ENCODE measurements at regions not wholly inside any gene's neighbourhood (a gene's known extent, or its start where the extent isn't known, plus 50 kb on each side); places are given as distances from the start of the nearest gene placed in this dataset.

DNA sequence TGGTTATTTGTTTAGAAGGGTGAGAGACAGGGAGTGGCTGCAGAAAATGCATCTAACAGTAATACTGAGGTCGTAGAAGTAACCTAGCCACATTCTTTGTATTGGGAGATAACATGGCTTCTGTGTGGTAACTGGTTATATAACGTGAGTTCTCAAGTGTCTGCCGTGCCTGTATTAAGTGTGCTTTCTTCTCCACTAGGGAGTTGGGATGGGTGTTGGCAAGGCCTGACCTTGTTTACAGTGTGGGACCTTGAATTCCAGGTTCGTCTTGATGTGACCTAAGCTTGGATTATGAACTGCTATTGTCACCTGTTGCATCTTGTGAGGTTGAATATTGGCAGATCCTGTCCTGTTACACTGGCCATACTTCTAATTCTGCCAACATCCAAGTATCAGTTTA lies 145.3 kb upstream of the NAMPT start:
- H3K4me2 ChIP-seq (replicated peaks; ENCODE audit: extremely low read depth, low read length, poor library complexity, severe bottlenecking) = no peak overlapping the region
- TF ChIP-seq, protein P1, sequence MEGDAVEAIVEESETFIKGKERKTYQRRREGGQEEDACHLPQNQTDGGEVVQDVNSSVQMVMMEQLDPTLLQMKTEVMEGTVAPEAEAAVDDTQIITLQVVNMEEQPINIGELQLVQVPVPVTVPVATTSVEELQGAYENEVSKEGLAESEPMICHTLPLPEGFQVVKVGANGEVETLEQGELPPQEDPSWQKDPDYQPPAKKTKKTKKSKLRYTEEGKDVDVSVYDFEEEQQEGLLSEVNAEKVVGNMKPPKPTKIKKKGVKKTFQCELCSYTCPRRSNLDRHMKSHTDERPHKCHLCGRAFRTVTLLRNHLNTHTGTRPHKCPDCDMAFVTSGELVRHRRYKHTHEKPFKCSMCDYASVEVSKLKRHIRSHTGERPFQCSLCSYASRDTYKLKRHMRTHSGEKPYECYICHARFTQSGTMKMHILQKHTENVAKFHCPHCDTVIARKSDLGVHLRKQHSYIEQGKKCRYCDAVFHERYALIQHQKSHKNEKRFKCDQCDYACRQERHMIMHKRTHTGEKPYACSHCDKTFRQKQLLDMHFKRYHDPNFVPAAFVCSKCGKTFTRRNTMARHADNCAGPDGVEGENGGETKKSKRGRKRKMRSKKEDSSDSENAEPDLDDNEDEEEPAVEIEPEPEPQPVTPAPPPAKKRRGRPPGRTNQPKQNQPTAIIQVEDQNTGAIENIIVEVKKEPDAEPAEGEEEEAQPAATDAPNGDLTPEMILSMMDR (IDR thresholded peaks at IDR 0.05) = no peak
- Mint-ChIP-seq H3K4me1 (peaks cover 12% of the 10 kb centered on the region), H3K36me3 (no peaks in the 10 kb centered on the region), H3K27ac (peak overlapping the region in 1 of 7 donors; percentile 7), H3K9me3 (peaks cover 0 to 2% (median 0%) of the 10 kb centered on the region in 7 donors), H3K27me3 (ENCODE audit: low read depth in 3 of 3) (peaks cover 0 to 2% (median 2%) of the 10 kb centered on the region in 3 donors), H3K4me3 (no peak overlapping the region)
- no peak overlapping the region for H2AFZ ChIP-seq (ENCODE audit: insufficient read depth, low read depth, low read length, poor library complexity, severe bottlenecking)
- no peak overlapping the region for H3K9ac ChIP-seq (ENCODE audit: insufficient read depth, low read length, poor library complexity, severe bottlenecking)
- DNase-seq = no peak
- no peaks in the 10 kb centered on the region for H4K20me1 ChIP-seq (ENCODE audit: insufficient read depth, low read length)
- H3K27ac ChIP-seq (ENCODE audit: low read depth in 1 of 2, low read length in 2 of 2) = no peak overlapping the region
- no peaks in the 10 kb centered on the region for H3K9me3 ChIP-seq (replicated peaks in 1 of 2; ENCODE audit: control insufficient read depth in 1 of 2, insufficient read depth in 1 of 2, low read length in 2 of 2)
- no peaks in the 10 kb centered on the region for H3K27me3 ChIP-seq (ENCODE audit: control insufficient read depth in 2 of 2, insufficient read depth in 2 of 2, low read length in 2 of 2)
- no peak overlapping the region for H3K4me3 ChIP-seq (replicated peaks in 1 of 3; ENCODE audit: low read depth in 2 of 3, low read length in 3 of 3)
- H3K4me1 ChIP-seq (ENCODE audit: control insufficient read depth in 1 of 2, insufficient read depth in 2 of 2, low read length in 2 of 2) = peaks cover 9 to 10% of the 10 kb centered on the region in 2 donors
- intact Hi-C loops (cut with micrococcal nuclease) = no loop called here
- H3K36me3 ChIP-seq (replicated peaks in 1 of 2; ENCODE audit: control insufficient read depth in 1 of 2, insufficient read depth in 2 of 2, low read length in 2 of 2) = no peaks in the 10 kb centered on the region
- 100% methylated on average over 2 of the region's 4 CpGs for WGBS (ENCODE audit: insufficient coverage)
- no peaks in the 10 kb centered on the region for H3K79me2 ChIP-seq (ENCODE audit: insufficient read depth, low read length)

DNA sequence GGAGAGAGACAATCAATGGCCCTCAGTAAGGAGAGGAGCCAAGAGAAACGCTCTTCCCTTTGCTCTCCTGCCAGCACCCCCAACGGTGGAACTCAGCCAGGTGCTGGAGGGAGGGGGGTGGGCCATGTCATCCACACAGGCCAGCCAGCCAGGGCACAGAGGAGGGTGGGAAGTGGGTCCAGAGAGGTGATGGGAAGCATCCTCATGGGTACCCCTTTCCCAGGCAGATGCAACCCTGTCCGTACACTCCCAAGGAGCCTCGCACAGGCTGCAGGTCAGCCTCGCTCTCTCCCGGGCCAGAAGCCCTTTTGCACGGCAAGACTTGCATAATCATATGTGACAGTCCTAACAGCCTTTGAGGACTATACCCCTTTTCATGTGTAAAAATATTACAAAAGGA lies 142.0 kb upstream of the NAMPT start:
- Histone ChIP-seq H3K36me3 (replicated peaks in 1 of 2; ENCODE audit: control insufficient read depth in 1 of 2, insufficient read depth in 2 of 2, low read length in 2 of 2) (no peaks in the 10 kb centered on the region), H3K9ac (ENCODE audit: insufficient read depth, low read length, poor library complexity, severe bottlenecking) (no peak overlapping the region), H3K4me1 (ENCODE audit: control insufficient read depth in 1 of 2, insufficient read depth in 2 of 2, low read length in 2 of 2) (peaks cover 33 to 41% of the 10 kb centered on the region in 2 donors), H3K4me3 (replicated peaks in 1 of 3; ENCODE audit: low read depth in 2 of 3, low read length in 3 of 3) (no peak overlapping the region), H3K27me3 (ENCODE audit: control insufficient read depth in 2 of 2, insufficient read depth in 2 of 2, low read length in 2 of 2) (no peaks in the 10 kb centered on the region), H3K79me2 (ENCODE audit: insufficient read depth, low read length) (no peaks in the 10 kb centered on the region), H3K4me2 (replicated peaks; ENCODE audit: extremely low read depth, low read length, poor library complexity, severe bottlenecking) (no peak overlapping the region), H3K27ac (ENCODE audit: low read depth in 1 of 2, low read length in 2 of 2) (no peak overlapping the region), H2AFZ (ENCODE audit: insufficient read depth, low read depth, low read length, poor library complexity, severe bottlenecking) (no peak overlapping the region), H4K20me1 (ENCODE audit: insufficient read depth, low read length) (no peaks in the 10 kb centered on the region), H3K9me3 (replicated peaks in 1 of 2; ENCODE audit: control insufficient read depth in 1 of 2, insufficient read depth in 1 of 2, low read length in 2 of 2) (no peaks in the 10 kb centered on the region)
- H3K9me3 Mint-ChIP-seq = peaks cover 0 to 2% (median 0%) of the 10 kb centered on the region in 7 donors
- DNase-seq = no peak
- H3K4me3 Mint-ChIP-seq = no peak overlapping the region
- H3K36me3 Mint-ChIP-seq = no peaks in the 10 kb centered on the region
- peaks cover 40% of the 10 kb centered on the region for H3K4me1 Mint-ChIP-seq
- WGBS (ENCODE audit: insufficient coverage) = 95% methylated on average over 4 of the region's 7 CpGs
- H3K27ac Mint-ChIP-seq = peak overlapping the region in 5 of 7 donors; percentile 98 to 100 (median 99)
- TF ChIP-seq, protein P1 (IDR thresholded peaks at IDR 0.05) = no peak
- intact Hi-C loops (cut with micrococcal nuclease) = loop anchor here (5.0 kb wide), 3 partner anchors 35 to 80 kb away; no protein-coding TSS in a partner anchor
- peaks cover 0 to 2% (median 0%) of the 10 kb centered on the region in 3 donors for H3K27me3 Mint-ChIP-seq (ENCODE audit: low read depth in 3 of 3)
